ENCODE measurements at regions not wholly inside any gene's neighbourhood (a gene's known extent, or its start where the extent isn't known, plus 50 kb on each side); places are given as distances from the start of the nearest gene placed in this dataset.

GRCh38 chr10:84818961-84819360 lies 490.6 kb downstream of the CCSER2 start:
- ATAC-seq (no peak), DNase-seq (ENCODE audit: low spot score) (no peak)
- no peaks in the 10 kb centered on the region for H4K20me1 ChIP-seq (replicated peaks; ENCODE audit: insufficient read depth)
- H3F3A ChIP-seq (replicated peaks; ENCODE audit: low read depth) = no peaks in the 10 kb centered on the region
- Mint-ChIP-seq H3K27me3 (ENCODE audit: insufficient read depth, low read depth, poor library complexity) (no peaks in the 10 kb centered on the region), H3K4me1 (no peaks in the 10 kb centered on the region; the same call in 2 of the 3 replicates), H3K4me3 (no peak overlapping the region), H3K27ac (no peak overlapping the region), H3K9me3 (no peaks in the 10 kb centered on the region), H3K36me3 (ENCODE audit: low read depth) (no peaks in the 10 kb centered on the region)
- H3K4me2 ChIP-seq = no peak overlapping the region
- no peaks in the 10 kb centered on the region for H3K79me2 ChIP-seq (replicated peaks; ENCODE audit: insufficient read depth)
- no peak overlapping the region for H3K27ac ChIP-seq (ENCODE audit: low read depth)
- H3K9me2 ChIP-seq (ENCODE audit: insufficient read depth) = no peaks in the 10 kb centered on the region
- H3K27me3 ChIP-seq (ENCODE audit: insufficient read depth) = no peaks in the 10 kb centered on the region
- no peak for TF ChIP-seq POLR2AphosphoS5 (IDR thresholded peaks at IDR 0.05; ENCODE audit: low read depth)
- TF ChIP-seq ETS1 (IDR thresholded peaks at IDR 0.05) = no peak
- TF ChIP-seq REST (IDR thresholded peaks at IDR 0.05; ENCODE audit: unreplicated experiment) = no peak
- TF ChIP-seq STAT1 (IDR thresholded peaks at IDR 0.05; ENCODE audit: unreplicated experiment) = no peak
- TF ChIP-seq CTCF (conservative IDR thresholded peaks at IDR 0.05; ENCODE audit: low read depth in 2 of 2) = no peak
- TF ChIP-seq, protein P1, sequence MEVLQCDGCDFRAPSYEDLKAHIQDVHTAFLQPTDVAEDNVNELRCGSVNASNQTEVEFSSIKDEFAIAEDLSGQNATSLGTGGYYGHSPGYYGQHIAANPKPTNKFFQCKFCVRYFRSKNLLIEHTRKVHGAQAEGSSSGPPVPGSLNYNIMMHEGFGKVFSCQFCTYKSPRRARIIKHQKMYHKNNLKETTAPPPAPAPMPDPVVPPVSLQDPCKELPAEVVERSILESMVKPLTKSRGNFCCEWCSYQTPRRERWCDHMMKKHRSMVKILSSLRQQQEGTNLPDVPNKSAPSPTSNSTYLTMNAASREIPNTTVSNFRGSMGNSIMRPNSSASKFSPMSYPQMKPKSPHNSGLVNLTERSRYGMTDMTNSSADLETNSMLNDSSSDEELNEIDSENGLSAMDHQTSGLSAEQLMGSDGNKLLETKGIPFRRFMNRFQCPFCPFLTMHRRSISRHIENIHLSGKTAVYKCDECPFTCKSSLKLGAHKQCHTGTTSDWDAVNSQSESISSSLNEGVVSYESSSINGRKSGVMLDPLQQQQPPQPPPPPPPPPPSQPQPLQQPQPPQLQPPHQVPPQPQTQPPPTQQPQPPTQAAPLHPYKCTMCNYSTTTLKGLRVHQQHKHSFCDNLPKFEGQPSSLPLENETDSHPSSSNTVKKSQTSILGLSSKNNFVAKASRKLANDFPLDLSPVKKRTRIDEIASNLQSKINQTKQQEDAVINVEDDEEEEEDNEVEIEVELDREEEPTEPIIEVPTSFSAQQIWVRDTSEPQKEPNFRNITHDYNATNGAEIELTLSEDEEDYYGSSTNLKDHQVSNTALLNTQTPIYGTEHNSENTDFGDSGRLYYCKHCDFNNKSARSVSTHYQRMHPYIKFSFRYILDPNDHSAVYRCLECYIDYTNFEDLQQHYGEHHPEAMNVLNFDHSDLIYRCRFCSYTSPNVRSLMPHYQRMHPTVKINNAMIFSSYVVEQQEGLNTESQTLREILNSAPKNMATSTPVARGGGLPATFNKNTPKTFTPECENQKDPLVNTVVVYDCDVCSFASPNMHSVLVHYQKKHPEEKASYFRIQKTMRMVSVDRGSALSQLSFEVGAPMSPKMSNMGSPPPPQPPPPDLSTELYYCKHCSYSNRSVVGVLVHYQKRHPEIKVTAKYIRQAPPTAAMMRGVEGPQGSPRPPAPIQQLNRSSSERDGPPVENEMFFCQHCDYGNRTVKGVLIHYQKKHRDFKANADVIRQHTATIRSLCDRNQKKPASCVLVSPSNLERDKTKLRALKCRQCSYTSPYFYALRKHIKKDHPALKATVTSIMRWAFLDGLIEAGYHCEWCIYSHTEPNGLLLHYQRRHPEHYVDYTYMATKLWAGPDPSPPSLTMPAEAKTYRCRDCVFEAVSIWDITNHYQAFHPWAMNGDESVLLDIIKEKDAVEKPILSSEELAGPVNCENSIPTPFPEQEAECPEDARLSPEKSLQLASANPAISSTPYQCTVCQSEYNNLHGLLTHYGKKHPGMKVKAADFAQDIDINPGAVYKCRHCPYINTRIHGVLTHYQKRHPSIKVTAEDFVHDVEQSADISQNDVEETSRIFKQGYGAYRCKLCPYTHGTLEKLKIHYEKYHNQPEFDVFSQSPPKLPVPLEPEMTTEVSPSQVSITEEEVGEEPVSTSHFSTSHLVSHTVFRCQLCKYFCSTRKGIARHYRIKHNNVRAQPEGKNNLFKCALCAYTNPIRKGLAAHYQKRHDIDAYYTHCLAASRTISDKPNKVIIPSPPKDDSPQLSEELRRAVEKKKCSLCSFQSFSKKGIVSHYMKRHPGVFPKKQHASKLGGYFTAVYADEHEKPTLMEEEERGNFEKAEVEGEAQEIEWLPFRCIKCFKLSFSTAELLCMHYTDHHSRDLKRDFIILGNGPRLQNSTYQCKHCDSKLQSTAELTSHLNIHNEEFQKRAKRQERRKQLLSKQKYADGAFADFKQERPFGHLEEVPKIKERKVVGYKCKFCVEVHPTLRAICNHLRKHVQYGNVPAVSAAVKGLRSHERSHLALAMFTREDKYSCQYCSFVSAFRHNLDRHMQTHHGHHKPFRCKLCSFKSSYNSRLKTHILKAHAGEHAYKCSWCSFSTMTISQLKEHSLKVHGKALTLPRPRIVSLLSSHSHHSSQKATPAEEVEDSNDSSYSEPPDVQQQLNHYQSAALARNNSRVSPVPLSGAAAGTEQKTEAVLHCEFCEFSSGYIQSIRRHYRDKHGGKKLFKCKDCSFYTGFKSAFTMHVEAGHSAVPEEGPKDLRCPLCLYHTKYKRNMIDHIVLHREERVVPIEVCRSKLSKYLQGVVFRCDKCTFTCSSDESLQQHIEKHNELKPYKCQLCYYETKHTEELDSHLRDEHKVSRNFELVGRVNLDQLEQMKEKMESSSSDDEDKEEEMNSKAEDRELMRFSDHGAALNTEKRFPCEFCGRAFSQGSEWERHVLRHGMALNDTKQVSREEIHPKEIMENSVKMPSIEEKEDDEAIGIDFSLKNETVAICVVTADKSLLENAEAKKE (CRISPR knock-in tag; IDR thresholded peaks at IDR 0.05) = no peak
- TF ChIP-seq ZNF114 (CRISPR knock-in tag; IDR thresholded peaks at IDR 0.05) = no peak
- TF ChIP-seq NANOG (IDR thresholded peaks at IDR 0.05; ENCODE audit: borderline replicate concordance) = no peak
- H2AFZ ChIP-seq = no peak overlapping the region
- H3K4me1 ChIP-seq (ENCODE audit: insufficient read depth) = no peaks in the 10 kb centered on the region
- no peaks in the 10 kb centered on the region for H3K36me3 ChIP-seq (ENCODE audit: insufficient read depth)
- H3K4me3 ChIP-seq = no peak overlapping the region

All from GM23338 (cell line).